MM.1S (cell line): ENCODE measurements at regions not wholly inside any gene's neighbourhood (a gene's known extent, or its start where the extent isn't known, plus 50 kb on each side); places are given as distances from the start of the nearest gene placed in this dataset.

ENCODE experiments used
- DNase-seq: peaks from one replicate; pipeline ENCODE4 v3.0.0-alpha.2; 2015
- H2AFZ ChIP-seq: fragments of 300-600 bp; sonication (generic); 2 replicates; pipeline ENCODE4 v1.6.0; 2016; ENCODE audit warnings: antibody characterized with exemption, low read length
- H3F3A ChIP-seq: fragments of 300-600 bp; sonication (generic); 2 replicates; pipeline ENCODE4 v1.6.1; 2016; ENCODE audit warnings: mild to moderate bottlenecking, antibody characterized with exemption, low read length, moderate library complexity, mixed read lengths; ENCODE audit not compliant: insufficient read depth
- H3K27ac ChIP-seq: fragments of 300-600 bp; sonication (generic); 2 replicates; pipeline ENCODE4 v1.5.1; 2016; ENCODE audit warnings: mild to moderate bottlenecking, low read length
- H3K27me3 ChIP-seq: fragments of 300-600 bp; sonication (generic); replicated peaks from 2 replicates; pipeline ENCODE4 v1.6.0; 2016; ENCODE audit warnings: low read length; ENCODE audit not compliant: insufficient read depth
- H3K36me3 ChIP-seq: fragments of 300-600 bp; sonication (generic); replicated peaks from 2 replicates; pipeline ENCODE4 v1.6.1; 2016; ENCODE audit warnings: mild to moderate bottlenecking, low read length, mixed read lengths; ENCODE audit not compliant: insufficient read depth
- H3K4me1 ChIP-seq: fragments of 300-600 bp; sonication (generic); 2 replicates; pipeline ENCODE4 v1.6.1; 2016; ENCODE audit warnings: low read length, mixed read lengths
- H3K4me2 ChIP-seq: fragments of 300-600 bp; sonication (generic); 2 replicates; pipeline ENCODE4 v1.6.0; 2016; ENCODE audit warnings: low read depth, low read length
- H3K4me3 ChIP-seq: fragments of 300-600 bp; sonication (generic); 2 replicates; pipeline ENCODE4 v1.5.1; 2016; ENCODE audit warnings: low read length, mixed read lengths
- H3K79me2 ChIP-seq: fragments of 300-600 bp; sonication (generic); 2 replicates; pipeline ENCODE4 v1.6.1; 2016; ENCODE audit warnings: mixed run types, low read length, mixed read lengths
- H3K9ac ChIP-seq: fragments of 300-600 bp; sonication (generic); 2 replicates; pipeline ENCODE4 v1.6.1; 2016; ENCODE audit warnings: low read length, mixed read lengths
- H3K9me2 ChIP-seq: fragments of 300-600 bp; sonication (generic); replicated peaks from 2 replicates; pipeline ENCODE4 v1.6.1; 2016; ENCODE audit warnings: mild to moderate bottlenecking, low read length, mixed read lengths; ENCODE audit not compliant: insufficient read depth
- H3K9me3 ChIP-seq: fragments of 300-600 bp; sonication (generic); replicated peaks from 2 replicates; pipeline ENCODE4 v1.6.1; 2016; ENCODE audit warnings: mild to moderate bottlenecking, low read length, mixed read lengths; ENCODE audit not compliant: insufficient read depth
- H4K20me1 ChIP-seq: fragments of 300-600 bp; sonication (generic); 2 replicates; pipeline ENCODE4 v1.6.1; 2016; ENCODE audit warnings: mild to moderate bottlenecking, low read length, moderate library complexity, mixed read lengths; ENCODE audit not compliant: insufficient read depth
- EZH2 ChIP-seq: fragments of 300-600 bp; sonication (generic); optimal IDR thresholded peaks from 2 replicates; pipeline ENCODE3; 2017; ENCODE audit warnings: low read depth, mild to moderate bottlenecking, antibody characterized with exemption, low read length, mixed read lengths
- EZH2phosphoT487 ChIP-seq: fragments of 300-600 bp; sonication (generic); IDR thresholded peaks from 2 replicates; pipeline ENCODE4 v1.6.1; 2018; ENCODE audit warnings: antibody characterized with exemption, low read length
- TF ChIP-seq, protein P1 (sequence below): fragments of 300-600 bp; sonication (generic); IDR thresholded peaks from 2 replicates; pipeline ENCODE4 v1.5.1; 2016; ENCODE audit warnings: antibody characterized with exemption, low read length, mixed read lengths

GRCh38 chr14:100467046-100467750 lies 120.0 kb downstream of the BEGAIN start:
- no peak for TF ChIP-seq EZH2
- TF ChIP-seq, protein P1, sequence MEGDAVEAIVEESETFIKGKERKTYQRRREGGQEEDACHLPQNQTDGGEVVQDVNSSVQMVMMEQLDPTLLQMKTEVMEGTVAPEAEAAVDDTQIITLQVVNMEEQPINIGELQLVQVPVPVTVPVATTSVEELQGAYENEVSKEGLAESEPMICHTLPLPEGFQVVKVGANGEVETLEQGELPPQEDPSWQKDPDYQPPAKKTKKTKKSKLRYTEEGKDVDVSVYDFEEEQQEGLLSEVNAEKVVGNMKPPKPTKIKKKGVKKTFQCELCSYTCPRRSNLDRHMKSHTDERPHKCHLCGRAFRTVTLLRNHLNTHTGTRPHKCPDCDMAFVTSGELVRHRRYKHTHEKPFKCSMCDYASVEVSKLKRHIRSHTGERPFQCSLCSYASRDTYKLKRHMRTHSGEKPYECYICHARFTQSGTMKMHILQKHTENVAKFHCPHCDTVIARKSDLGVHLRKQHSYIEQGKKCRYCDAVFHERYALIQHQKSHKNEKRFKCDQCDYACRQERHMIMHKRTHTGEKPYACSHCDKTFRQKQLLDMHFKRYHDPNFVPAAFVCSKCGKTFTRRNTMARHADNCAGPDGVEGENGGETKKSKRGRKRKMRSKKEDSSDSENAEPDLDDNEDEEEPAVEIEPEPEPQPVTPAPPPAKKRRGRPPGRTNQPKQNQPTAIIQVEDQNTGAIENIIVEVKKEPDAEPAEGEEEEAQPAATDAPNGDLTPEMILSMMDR = no peak
- H3K4me3 ChIP-seq = no peak overlapping the region

GRCh38 chr14:100467939-100468338 lies 119.3 kb downstream of the BEGAIN start:
- Histone ChIP-seq H3K27ac (no peak overlapping the region), H3K4me2 (no peak overlapping the region), H3K4me1 (no peaks in the 10 kb centered on the region), H3K79me2 (no peaks in the 10 kb centered on the region), H2AFZ (no peak overlapping the region), H3K9me2 (no peaks in the 10 kb centered on the region), H3F3A (no peaks in the 10 kb centered on the region), H3K9ac (no peak overlapping the region), H3K27me3 (no peaks in the 10 kb centered on the region), H4K20me1 (no peaks in the 10 kb centered on the region), H3K4me3 (no peak overlapping the region), H3K36me3 (no peaks in the 10 kb centered on the region), H3K9me3 (no peaks in the 10 kb centered on the region)
- DNase-seq = no peak
- TF ChIP-seq, protein P1 = no peak
- no peak for TF ChIP-seq EZH2
- no peak for TF ChIP-seq EZH2phosphoT487

More at GRCh38 chr14:100467046-100467750, 120.0 kb downstream of the BEGAIN start:
- H3K4me2 ChIP-seq = no peak overlapping the region
- H3K36me3 ChIP-seq = no peaks in the 10 kb centered on the region
- no peaks in the 10 kb centered on the region for H3F3A ChIP-seq
- no peak overlapping the region for H2AFZ ChIP-seq
- no peaks in the 10 kb centered on the region for H3K9me3 ChIP-seq
- no peak overlapping the region for H3K9ac ChIP-seq
- H3K4me1 ChIP-seq = no peaks in the 10 kb centered on the region
- no peaks in the 10 kb centered on the region for H3K79me2 ChIP-seq
- no peak overlapping the region for H3K27ac ChIP-seq
- no peaks in the 10 kb centered on the region for H3K9me2 ChIP-seq
- no peak for DNase-seq
- no peaks in the 10 kb centered on the region for H3K27me3 ChIP-seq
- no peaks in the 10 kb centered on the region for H4K20me1 ChIP-seq

GRCh38 chr14:100468557-100468956 lies 118.7 kb downstream of the BEGAIN start:
- no peak for DNase-seq
- Histone ChIP-seq H3K4me3 (no peak overlapping the region), H3F3A (no peaks in the 10 kb centered on the region), H3K36me3 (no peaks in the 10 kb centered on the region), H3K9me2 (no peaks in the 10 kb centered on the region), H3K27me3 (no peaks in the 10 kb centered on the region), H3K9me3 (no peaks in the 10 kb centered on the region), H3K27ac (no peak overlapping the region), H3K79me2 (no peaks in the 10 kb centered on the region), H2AFZ (no peak overlapping the region), H3K9ac (no peak overlapping the region), H3K4me2 (no peak overlapping the region), H4K20me1 (no peaks in the 10 kb centered on the region), H3K4me1 (no peaks in the 10 kb centered on the region)
- TF ChIP-seq EZH2phosphoT487 (no peak), EZH2 (no peak)
- TF ChIP-seq, protein P1 = no peak
